ENCODE measurements at regions not wholly inside any gene's neighbourhood (a gene's known extent, or its start where the extent isn't known, plus 50 kb on each side); places are given as distances from the start of the nearest gene placed in this dataset.

DNA sequence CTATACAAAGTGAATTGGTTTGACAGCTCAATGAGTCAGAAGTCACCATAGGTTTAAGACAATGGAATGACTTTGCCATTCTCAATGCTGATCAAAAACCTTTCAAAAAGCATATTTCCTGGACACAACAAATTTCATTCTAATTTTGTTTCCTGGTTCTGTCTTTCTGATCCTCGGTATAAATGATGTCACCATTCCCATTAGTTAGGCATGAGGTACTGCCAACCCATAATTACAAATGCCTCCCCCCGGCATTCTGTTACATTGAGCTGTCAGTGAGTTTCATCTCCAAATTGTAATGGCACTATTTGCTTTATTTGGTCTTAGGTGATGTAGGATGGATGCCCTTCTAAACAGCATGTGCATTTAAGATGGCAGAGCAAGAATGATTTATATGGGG is 81.7 kb upstream of the NFE2L3 start:
- TF ChIP-seq POLR2A (IDR thresholded peaks at IDR 0.05; ENCODE audit: low read depth, low read length) (no peak), POLR2AphosphoS5 (IDR thresholded peaks at IDR 0.05; ENCODE audit: low read depth, low read length) (no peak), TAF1 (IDR thresholded peaks at IDR 0.05; ENCODE audit: low read depth, low read length) (no peak), POU2F2 (IDR thresholded peaks at IDR 0.05; ENCODE audit: low read depth, low read length) (no peak)
